DMS153 treated with DMSO at 0.1 percent for 48 hours (cell line): ENCODE measurements at regions not wholly inside any gene's neighbourhood (a gene's known extent, or its start where the extent isn't known, plus 50 kb on each side); places are given as distances from the start of the nearest gene placed in this dataset.

Source experiments
- DNase-seq: peaks from one replicate; lab custom pipeline; 2025; ENCODE audit not compliant: unreplicated experiment; lab: John Stamatoyannopoulos, UW

- no peak for DNase-seq
These were observed 149.3 kb downstream of the COL6A3 start for GRCh38 chr2:237264480-237265219.

GRCh38 chr2:237268004-237268708 is 145.8 kb downstream of the COL6A3 start:
- no peak for DNase-seq

DNA sequence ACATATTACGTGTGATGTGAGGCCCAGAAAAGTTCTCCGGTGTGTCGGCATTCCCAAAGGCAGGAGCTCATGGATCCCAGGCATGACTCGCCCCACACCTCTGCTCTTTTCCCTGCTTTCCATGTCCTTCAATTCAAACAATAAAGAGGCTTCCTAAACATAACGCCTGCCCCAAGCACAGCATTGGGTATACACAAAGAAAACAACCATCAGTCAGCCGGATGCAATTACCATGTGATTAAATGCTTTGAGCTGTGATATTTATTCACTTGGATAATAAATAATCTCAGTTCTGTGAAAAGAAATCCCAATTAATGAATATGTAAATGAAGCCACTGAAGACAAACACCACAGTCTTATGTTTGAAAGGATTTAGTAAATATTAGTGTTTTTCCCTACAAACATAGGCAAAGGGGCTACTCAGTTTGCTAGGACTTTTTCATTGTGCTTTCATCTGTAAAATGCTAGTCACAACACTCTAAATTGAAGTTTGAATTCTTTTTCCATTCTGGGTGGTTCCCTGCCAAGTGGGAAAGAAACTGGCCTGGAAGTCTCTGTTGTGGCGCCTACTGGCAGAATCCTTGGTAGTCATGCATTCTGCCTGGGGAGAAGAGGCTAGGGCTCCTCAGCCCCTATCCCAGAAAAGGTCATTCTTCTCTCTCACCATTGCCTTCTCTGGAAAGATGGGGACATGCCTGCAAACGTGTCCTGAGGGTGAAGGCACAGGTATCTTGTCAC is 144.7 kb downstream of the COL6A3 start:
- DNase-seq, result no peak

DNA sequence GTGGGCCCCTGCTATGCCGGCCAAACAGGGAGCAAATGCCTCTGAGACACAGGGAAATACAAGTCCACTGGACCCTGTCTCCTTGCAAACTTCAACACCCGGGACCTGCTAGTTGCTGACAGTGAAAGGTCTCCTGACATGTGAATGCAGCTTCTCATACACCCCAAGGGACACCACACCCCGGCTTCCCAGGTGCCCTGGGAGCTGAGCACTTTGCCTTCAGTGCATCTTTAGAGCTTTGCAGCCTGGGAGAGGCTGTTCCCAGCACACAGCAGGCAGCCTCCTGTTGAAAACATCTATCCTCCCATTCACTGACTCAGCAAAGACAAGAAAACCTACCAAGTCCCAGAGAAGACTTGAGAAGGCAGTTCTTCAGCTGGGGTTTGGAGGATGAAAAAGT is 143.4 kb downstream of the COL6A3 start:
- no peak for DNase-seq

GRCh38 chr2:237271698-237272652 is 142.0 kb downstream of the COL6A3 start:
- no peak for DNase-seq
